GM12878 (cell line): ENCODE measurements at regions not wholly inside any gene's neighbourhood (a gene's known extent, or its start where the extent isn't known, plus 50 kb on each side); places are given as distances from the start of the nearest gene placed in this dataset.

ENCODE experiments used
- ATAC-seq: fragments of 200-7000 bp; cut with Tn5 transposase; 3 replicates; pipeline ENCODE4 v1.9.1; 2020; ENCODE audit warnings: mild to moderate bottlenecking, moderate library complexity
- BruUV-seq: library from RNA; stranded (reverse); fragments of 400-500 nt; replicated peaks from 2 replicates; lab custom pipeline; 2021; lab: Mats Ljungman, UMichigan
- CTCF ChIA-PET: fragments of 300-600 bp; sonication (Branson Sonifier 250); formaldehyde crosslinking; extraction: SDS; loops from one replicate; lab custom pipeline; 2021; ENCODE audit warnings: inconsistent platforms; lab: Yijun Ruan, JAX
- POLR2A ChIA-PET: fragments of 350-600 bp; formaldehyde crosslinking; extraction: SDS; loops from one replicate; lab custom pipeline; 2021; ENCODE audit warnings: inconsistent platforms; lab: Charles Lee
- RAD21 ChIA-PET: fragments of 300-600 bp; sonication (Branson Sonifier 250); formaldehyde crosslinking; loops from one replicate; lab custom pipeline; 2023; ENCODE audit warnings: antibody characterized with exemption; ENCODE audit not compliant: unreplicated experiment; lab: Charles Lee
- SMC1A ChIA-PET: fragments of 300-600 bp; sonication (Branson Sonifier 250); formaldehyde crosslinking; loops from one replicate; lab custom pipeline; 2023; ENCODE audit not compliant: unreplicated experiment, uncharacterized antibody; lab: Charles Lee
- DNase-seq: peaks from one replicate; pipeline ENCODE4 v3.0.0-alpha.2; 2011; ENCODE audit warnings: low read depth, low spot score
- FAIRE-seq: peaks from 3 replicates; lab custom pipeline; 2011; peaks lifted over from hg19 to GRCh38; lab: Jason Lieb, UNC
- H2AFZ ChIP-seq: 2 replicates; pipeline ENCODE4 v1.6.0; 2011; ENCODE audit warnings: low read depth, low read length, control low read depth; ENCODE audit not compliant: control insufficient read depth
- H3K27ac ChIP-seq: 2 replicates; pipeline ENCODE4 v1.5.1; 2011; ENCODE audit warnings: control low read depth; ENCODE audit not compliant: control insufficient read depth, insufficient read depth
- H3K27me3 ChIP-seq, 2 experiments: replicated peaks in 1 of 2; 2 replicates each; pipeline versions ENCODE4 v1.6.0 to v1.6.1; 2011; ENCODE audit warnings: low read length in 1 of 2; ENCODE audit not compliant: control insufficient read depth in 2 of 2, insufficient read depth in 2 of 2
- H3K36me3 ChIP-seq, 2 experiments: 2 replicates each; pipeline ENCODE4 v1.5.1; 2011; ENCODE audit warnings: low read length in 1 of 2; ENCODE audit not compliant: control insufficient read depth in 2 of 2, insufficient read depth in 2 of 2
- H3K4me1 ChIP-seq: 2 replicates; pipeline ENCODE4 v1.6.1; 2011; ENCODE audit warnings: mild to moderate bottlenecking, low read length, moderate library complexity, mixed read lengths; ENCODE audit not compliant: control insufficient read depth, insufficient read depth
- H3K4me2 ChIP-seq: 2 replicates; pipeline ENCODE4 v1.6.0; 2011; ENCODE audit warnings: control low read depth; ENCODE audit not compliant: control insufficient read depth, insufficient read depth
- H3K4me3 ChIP-seq: fragments of 200-600 bp; sonication (generic); 2 replicates; pipeline ENCODE4 v1.5.1; 2016
- H3K79me2 ChIP-seq: 2 replicates; pipeline ENCODE4 v1.6.0; 2011; ENCODE audit warnings: low read length; ENCODE audit not compliant: control insufficient read depth, insufficient read depth
- H3K9ac ChIP-seq: 2 replicates; pipeline ENCODE4 v1.8.0; 2011; ENCODE audit warnings: low read length, control low read depth, mixed read lengths; ENCODE audit not compliant: control insufficient read depth, insufficient read depth
- H3K9me3 ChIP-seq: replicated peaks from 3 replicates; pipeline ENCODE4 v1.5.1; 2011; ENCODE audit warnings: mild to moderate bottlenecking, low read length; ENCODE audit not compliant: control insufficient read depth, insufficient read depth
- H4K20me1 ChIP-seq: 2 replicates; pipeline ENCODE4 v1.6.0; 2011; ENCODE audit not compliant: control insufficient read depth, insufficient read depth
- BCL3 ChIP-seq: IDR thresholded peaks from 2 replicates; pipeline ENCODE4 v1.6.1; 2011; ENCODE audit warnings: borderline replicate concordance, low read depth, mild to moderate bottlenecking, moderate library complexity, low read length; ENCODE audit not compliant: insufficient read depth, poor library complexity, severe bottlenecking
- HCFC1 ChIP-seq: fragments of 150-350 bp; IDR thresholded peaks from 2 replicates; pipeline ENCODE4 v1.6.1; 2014; ENCODE audit warnings: low read length
- PML ChIP-seq: IDR thresholded peaks from 2 replicates; pipeline ENCODE4 v1.6.1; 2012; ENCODE audit warnings: low read length, inconsistent platforms
- POLR2A ChIP-seq: IDR thresholded peaks from 2 replicates; pipeline ENCODE4 v1.6.1; 2011; ENCODE audit warnings: low read depth, mild to moderate bottlenecking, low read length
- SMAD5 ChIP-seq: IDR thresholded peaks from 2 replicates; pipeline ENCODE4 v1.6.1; 2016; ENCODE audit warnings: antibody characterized with exemption, low read depth
- TARDBP ChIP-seq: IDR thresholded peaks from 2 replicates; pipeline ENCODE4 v1.6.1; 2016; ENCODE audit warnings: borderline replicate concordance
- WRNIP1 ChIP-seq: IDR thresholded peaks from 2 replicates; pipeline ENCODE4 v1.6.1; 2011; ENCODE audit warnings: low read depth, low read length, improper control_type of control experiment, borderline replicate concordance
- YBX1 ChIP-seq: fragments of 450-650 bp; IDR thresholded peaks from 2 replicates; pipeline ENCODE4 v1.6.1; 2016; ENCODE audit warnings: antibody characterized with exemption
- WGBS: methylation state at CpG from one replicate; pipeline ENCODE4 v1.1.6; 2016; ENCODE audit warnings: low lambda C conversion rate; ENCODE audit not compliant: insufficient replicate concordance, insufficient coverage; ENCODE audit errors: missing lambda C conversion rate; 5-methylcytosine and 5-hydroxymethylcytosine counted together
- in situ Hi-C: fragments of 300-500 bp; cut with MboI; formaldehyde crosslinking; loops from 9 replicates; pipeline ENCODE4 v1.14.3; 2018; ENCODE audit warnings: mixed read lengths
- intact Hi-C: fragments of 100-400 bp; cut with micrococcal nuclease; formaldehyde crosslinking; loops from one replicate; pipeline ENCODE4 v1.14.2; 2022; ENCODE audit not compliant: unreplicated experiment

GRCh38 chr1:183730886-183731573 is 73.9 kb upstream of the RGL1 start:
- Histone ChIP-seq H3K36me3 (no peaks in the 10 kb centered on the region), H3K4me3 (0 out of 2 replicates have a peak overlapping the region, but pooled peaks have one; percentile 5), H3K79me2 (no peaks in the 10 kb centered on the region), H3K4me2 (peak overlapping the region; percentile 53), H2AFZ (peak overlapping the region; percentile 6), H3K27me3 (no peaks in the 10 kb centered on the region), H3K4me1 (peaks cover 15% of the 10 kb centered on the region; the same call in 1 of the 2 replicates), H3K27ac (peak overlapping the region; percentile 24; the same call in 1 of the 2 replicates), H4K20me1 (no peaks in the 10 kb centered on the region), H3K9me3 (no peaks in the 10 kb centered on the region), H3K9ac (no peak overlapping the region)
- ChIA-PET POLR2A (interaction anchor here (1.0 to 1.1 kb wide), 2 partner anchors 14 to 86 kb away, joined by 5 read pairs; no protein-coding TSS in a partner anchor), SMC1A (interaction anchor here (0.7 to 2.0 kb wide), 22 partner anchors 11 to 187 kb away, joined by 3 to 8 read pairs (median 4); no protein-coding TSS in a partner anchor), RAD21 (interaction anchor here (0.9 to 1.9 kb wide), 8 partner anchors 37 to 184 kb away, joined by 3 to 9 read pairs (median 7); no protein-coding TSS in a partner anchor), CTCF (interaction anchor here (0.8 to 1.8 kb wide), 11 partner anchors 9 to 184 kb away, joined by 3 to 14 read pairs (median 4); partner anchors contain the start of gene APOBEC4)
- intact Hi-C loops: loop anchor here (1.0 to 5.0 kb wide), 2 partner anchors 76 to 185 kb away; partner anchors contain the start of gene RGL1
- in situ Hi-C loops: no loop called here
- TF ChIP-seq HCFC1 (no peak), BCL3 (no peak), PML (no peak), YBX1 (no peak), SMAD5 (no peak), WRNIP1 (no peak), POLR2A (no peak), TARDBP (no peak)
- DNase-seq (no peak), ATAC-seq (peak; percentile 60), FAIRE-seq (peak; percentile 35)
- WGBS: 66% methylated on average over 2 of the region's 2 CpGs
- BruUV-seq: no TSS peak
